Endothelial cell (in vitro differentiated cells): ENCODE measurements at regions not wholly inside any gene's neighbourhood (a gene's known extent, or its start where the extent isn't known, plus 50 kb on each side); places are given as distances from the start of the nearest gene placed in this dataset.

ENCODE experiments used
- DNase-seq: peaks from one replicate; pipeline ENCODE4 v3.0.0; 2021; ENCODE audit warnings: low spot score
- H3K27ac Mint-ChIP-seq: one replicate; pipeline ENCODE4 v1.8.0; 2021; ENCODE audit warnings: mixed read lengths, inconsistent platforms; ENCODE audit not compliant: unreplicated experiment
- H3K27me3 Mint-ChIP-seq: one replicate; pipeline ENCODE4 v1.8.0; 2021; ENCODE audit warnings: mild to moderate bottlenecking, moderate library complexity, mixed read lengths, inconsistent platforms; ENCODE audit not compliant: unreplicated experiment
- H3K36me3 Mint-ChIP-seq: one replicate; pipeline ENCODE4 v1.8.0; 2021; ENCODE audit warnings: mild to moderate bottlenecking, low read depth, mixed read lengths, inconsistent platforms; ENCODE audit not compliant: unreplicated experiment
- H3K4me1 Mint-ChIP-seq: one replicate; pipeline ENCODE4 v1.8.0; 2021; ENCODE audit warnings: mild to moderate bottlenecking, mixed read lengths, inconsistent platforms; ENCODE audit not compliant: unreplicated experiment
- H3K4me3 Mint-ChIP-seq: one replicate; pipeline ENCODE4 v1.8.0; 2021; ENCODE audit warnings: mild to moderate bottlenecking, mixed read lengths, inconsistent platforms; ENCODE audit not compliant: unreplicated experiment
- H3K9me3 Mint-ChIP-seq: one replicate; pipeline ENCODE4 v1.8.0; 2021; ENCODE audit warnings: mixed read lengths, inconsistent platforms; ENCODE audit not compliant: unreplicated experiment
- TF ChIP-seq, protein P1 (sequence below): fragments of 200-600 bp; sonication (generic); IDR thresholded peaks from one replicate; pipeline ENCODE4 v1.5.0; 2021; ENCODE audit warnings: antibody characterized with exemption; ENCODE audit not compliant: unreplicated experiment

DNA sequence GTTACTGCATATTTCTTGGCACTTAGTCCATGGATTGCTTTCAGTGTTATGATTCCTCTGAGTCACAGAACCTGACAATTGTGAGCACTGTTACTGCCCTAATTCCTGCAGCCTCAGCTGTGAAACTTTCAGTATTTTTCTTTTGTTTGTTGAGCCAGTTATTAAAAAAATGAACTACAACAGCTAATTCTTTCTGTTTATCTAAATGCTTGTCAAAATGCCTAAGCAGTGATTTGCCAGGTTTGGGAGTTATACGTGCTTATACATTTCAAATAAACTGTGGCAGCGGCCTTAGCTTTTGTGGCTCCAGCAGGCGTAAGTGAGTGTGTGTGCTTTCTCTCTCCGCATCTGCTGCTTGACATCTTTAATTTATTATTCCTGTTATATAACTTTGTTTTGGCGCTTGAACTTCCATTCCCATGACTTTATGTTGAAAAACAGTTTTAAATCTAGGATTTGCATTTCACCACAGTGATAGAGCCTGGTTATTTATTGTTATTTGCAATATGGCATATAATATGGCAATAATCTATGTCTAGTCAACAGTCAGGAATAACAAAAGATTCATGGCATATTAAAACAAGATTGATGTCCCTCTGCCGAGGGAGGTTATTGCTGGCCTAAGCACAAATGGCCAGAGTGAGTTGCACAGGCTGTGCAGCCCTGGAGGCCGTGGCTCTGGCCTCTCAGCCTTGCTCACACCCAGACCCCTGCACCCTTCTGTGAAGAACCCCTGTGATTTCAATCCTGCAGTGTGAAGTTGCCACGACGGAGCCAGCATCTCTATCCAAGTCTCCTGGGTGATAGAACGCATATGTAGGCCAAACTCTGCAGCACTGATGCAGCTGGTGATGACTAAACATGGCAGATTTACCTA lies 303.4 kb downstream of the THBS2 start:
- no peaks in the 10 kb centered on the region for H3K27me3 Mint-ChIP-seq
- no peak overlapping the region for H3K4me3 Mint-ChIP-seq
- no peak for DNase-seq
- TF ChIP-seq, protein P1, sequence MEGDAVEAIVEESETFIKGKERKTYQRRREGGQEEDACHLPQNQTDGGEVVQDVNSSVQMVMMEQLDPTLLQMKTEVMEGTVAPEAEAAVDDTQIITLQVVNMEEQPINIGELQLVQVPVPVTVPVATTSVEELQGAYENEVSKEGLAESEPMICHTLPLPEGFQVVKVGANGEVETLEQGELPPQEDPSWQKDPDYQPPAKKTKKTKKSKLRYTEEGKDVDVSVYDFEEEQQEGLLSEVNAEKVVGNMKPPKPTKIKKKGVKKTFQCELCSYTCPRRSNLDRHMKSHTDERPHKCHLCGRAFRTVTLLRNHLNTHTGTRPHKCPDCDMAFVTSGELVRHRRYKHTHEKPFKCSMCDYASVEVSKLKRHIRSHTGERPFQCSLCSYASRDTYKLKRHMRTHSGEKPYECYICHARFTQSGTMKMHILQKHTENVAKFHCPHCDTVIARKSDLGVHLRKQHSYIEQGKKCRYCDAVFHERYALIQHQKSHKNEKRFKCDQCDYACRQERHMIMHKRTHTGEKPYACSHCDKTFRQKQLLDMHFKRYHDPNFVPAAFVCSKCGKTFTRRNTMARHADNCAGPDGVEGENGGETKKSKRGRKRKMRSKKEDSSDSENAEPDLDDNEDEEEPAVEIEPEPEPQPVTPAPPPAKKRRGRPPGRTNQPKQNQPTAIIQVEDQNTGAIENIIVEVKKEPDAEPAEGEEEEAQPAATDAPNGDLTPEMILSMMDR = no peak
- no peaks in the 10 kb centered on the region for H3K9me3 Mint-ChIP-seq
- H3K27ac Mint-ChIP-seq = no peak overlapping the region
- H3K36me3 Mint-ChIP-seq = no peaks in the 10 kb centered on the region
- H3K4me1 Mint-ChIP-seq = no peaks in the 10 kb centered on the region

DNA sequence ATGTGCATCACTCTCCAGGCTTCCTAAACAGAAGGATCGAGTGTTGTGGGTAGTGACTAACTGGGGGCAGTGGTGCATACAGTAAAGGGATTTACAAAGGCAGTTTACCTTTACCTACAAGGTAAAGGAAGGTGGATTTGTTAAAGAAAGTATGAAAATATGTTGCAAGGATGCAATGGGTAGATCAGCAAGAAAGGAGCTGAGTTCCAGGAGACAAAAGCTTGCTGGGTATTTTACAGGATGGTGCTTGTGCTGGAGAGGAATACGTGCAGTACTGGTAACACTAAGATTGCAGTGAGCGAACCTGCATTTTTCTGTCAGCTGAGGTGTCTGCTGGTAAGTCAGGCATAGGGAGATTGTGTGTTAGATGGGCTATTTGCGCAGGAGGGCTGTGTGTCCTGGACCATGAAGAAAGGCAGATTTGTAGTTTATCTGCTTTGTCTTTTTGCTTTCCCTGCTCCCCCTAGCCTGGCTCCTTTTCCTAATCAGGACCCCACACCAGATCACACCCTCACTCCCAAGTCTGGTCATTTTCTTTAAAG lies 304.6 kb downstream of the THBS2 start:
- Mint-ChIP-seq H3K4me1 (no peaks in the 10 kb centered on the region), H3K27ac (no peak overlapping the region), H3K36me3 (no peaks in the 10 kb centered on the region), H3K27me3 (no peaks in the 10 kb centered on the region), H3K4me3 (no peak overlapping the region), H3K9me3 (no peaks in the 10 kb centered on the region)
- DNase-seq = no peak
- TF ChIP-seq, protein P1 = no peak

DNA sequence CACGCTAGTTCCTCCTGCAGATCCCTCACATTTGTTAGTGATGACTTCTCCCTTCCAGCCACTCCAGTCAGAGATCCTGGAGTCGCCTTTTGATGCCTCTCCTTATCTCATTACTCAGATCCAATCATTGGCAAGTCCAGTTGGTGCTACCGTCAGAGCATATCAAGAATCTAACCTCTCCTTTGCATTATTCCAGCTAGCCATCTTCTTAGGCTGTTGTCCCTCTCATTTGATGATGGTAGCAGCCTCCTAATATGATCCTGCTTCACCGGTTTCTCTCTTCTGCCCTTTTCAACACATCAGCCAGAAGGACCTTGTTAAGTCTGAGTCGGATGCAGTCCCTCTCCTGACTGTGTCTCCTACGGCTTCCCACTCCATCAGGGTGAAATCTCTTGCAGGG lies 305.6 kb downstream of the THBS2 start:
- no peak for DNase-seq
- TF ChIP-seq, protein P1 = no peak
- no peaks in the 10 kb centered on the region for H3K4me1 Mint-ChIP-seq
- H3K36me3 Mint-ChIP-seq = no peaks in the 10 kb centered on the region
- H3K27ac Mint-ChIP-seq = no peak overlapping the region
- no peaks in the 10 kb centered on the region for H3K27me3 Mint-ChIP-seq
- H3K9me3 Mint-ChIP-seq = no peaks in the 10 kb centered on the region
- no peak overlapping the region for H3K4me3 Mint-ChIP-seq

DNA sequence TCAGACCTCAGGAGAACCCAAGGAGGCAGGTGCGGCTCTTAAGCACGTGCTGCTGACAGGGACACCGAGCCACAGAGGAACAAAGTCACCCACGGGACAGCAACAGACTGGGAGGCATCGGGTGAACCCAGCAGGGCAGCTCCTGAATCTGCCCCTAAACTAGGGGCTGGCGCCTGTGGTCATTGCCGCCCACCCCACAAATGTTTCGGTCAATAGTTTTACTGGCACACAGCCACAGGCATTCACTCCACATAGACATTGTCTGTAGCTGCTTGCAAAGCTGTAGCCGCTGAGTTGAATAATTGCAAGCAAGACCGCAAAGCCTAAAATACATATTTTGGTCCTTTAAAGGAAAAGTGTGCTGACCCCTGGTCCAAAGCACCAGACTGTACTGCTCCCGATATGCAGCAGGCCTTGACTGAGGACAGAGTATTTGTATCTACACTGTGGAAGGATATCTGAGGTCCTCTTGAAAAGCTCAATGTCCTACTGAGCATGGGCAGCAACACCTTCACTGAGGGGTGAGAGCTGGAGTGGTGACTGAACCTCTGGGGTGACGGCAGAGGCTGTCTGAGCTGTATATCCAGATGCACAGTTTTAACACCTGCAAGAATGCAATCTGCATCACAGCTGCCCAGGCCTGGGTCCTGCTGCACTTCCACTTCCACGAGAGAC lies 310.3 kb downstream of the THBS2 start:
- TF ChIP-seq, protein P1 = no peak
- DNase-seq = no peak
- Mint-ChIP-seq H3K36me3 (no peaks in the 10 kb centered on the region), H3K9me3 (no peaks in the 10 kb centered on the region), H3K27ac (no peak overlapping the region), H3K27me3 (no peaks in the 10 kb centered on the region), H3K4me3 (no peak overlapping the region), H3K4me1 (no peaks in the 10 kb centered on the region)

DNA sequence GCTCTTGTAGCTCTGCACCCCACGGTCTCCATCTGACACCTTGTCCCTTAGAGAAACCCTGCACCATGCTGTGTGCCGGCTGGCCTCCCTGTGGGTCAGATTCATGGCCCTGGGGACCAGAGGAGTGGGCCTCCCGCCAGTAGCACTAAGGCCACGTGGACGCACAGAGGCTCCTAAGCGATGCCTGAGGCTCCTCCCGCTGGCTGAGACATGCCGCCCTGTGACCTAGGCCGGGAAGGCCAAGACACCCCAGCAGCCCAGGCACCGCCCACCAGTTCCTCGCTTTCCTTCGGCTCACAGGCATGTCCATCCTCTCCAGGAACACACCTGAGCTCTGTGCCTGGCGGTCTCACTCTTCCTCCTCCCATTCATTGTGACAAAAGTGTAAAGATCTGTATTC lies 311.0 kb downstream of the THBS2 start:
- Mint-ChIP-seq H3K27me3 (no peaks in the 10 kb centered on the region), H3K4me1 (no peaks in the 10 kb centered on the region), H3K36me3 (no peaks in the 10 kb centered on the region), H3K4me3 (no peak overlapping the region), H3K27ac (no peak overlapping the region), H3K9me3 (no peaks in the 10 kb centered on the region)
- DNase-seq = no peak
- TF ChIP-seq, protein P1 = no peak
